VCaP (cell line): ENCODE measurements at regions not wholly inside any gene's neighbourhood (a gene's known extent, or its start where the extent isn't known, plus 50 kb on each side); places are given as distances from the start of the nearest gene placed in this dataset.

Experiments used
- H3K27ac ChIP-seq: fragments of 450-650 bp; 2 replicates; pipeline ENCODE4 v1.5.1; 2017
- CTCF ChIP-seq: fragments of 450-650 bp; conservative IDR thresholded peaks from 2 replicates; pipeline ENCODE4 v1.5.1; 2017; ENCODE audit warnings: mild to moderate bottlenecking, moderate library complexity

- no peak for TF ChIP-seq CTCF
- no peak overlapping the region for H3K27ac ChIP-seq
These were observed 59.7 kb upstream of the LMO1 start for GRCh38 chr11:8323161-8323935.

GRCh38 chr11:8321876-8322275 lies 58.2 kb upstream of the LMO1 start:
- H3K27ac ChIP-seq, result no peak overlapping the region
- TF ChIP-seq CTCF, result no peak

GRCh38 chr11:8320076-8320475 lies 56.4 kb upstream of the LMO1 start:
- no peak for TF ChIP-seq CTCF

GRCh38 chr11:8318536-8318935 lies 54.9 kb upstream of the LMO1 start:
- no peak for TF ChIP-seq CTCF
- no peak overlapping the region for H3K27ac ChIP-seq

More at GRCh38 chr11:8320076-8320475, 56.4 kb upstream of the LMO1 start:
- H3K27ac ChIP-seq, result no peak overlapping the region

GRCh38 chr11:8317159-8317558 lies 53.5 kb upstream of the LMO1 start:
- TF ChIP-seq CTCF, result no peak
- H3K27ac ChIP-seq, result no peak overlapping the region

GRCh38 chr11:8315954-8316353 lies 52.3 kb upstream of the LMO1 start:
- TF ChIP-seq CTCF, result no peak
- H3K27ac ChIP-seq, result no peak overlapping the region

- no peak for TF ChIP-seq CTCF
- no peak overlapping the region for H3K27ac ChIP-seq
These were observed 51.8 kb upstream of the LMO1 start for GRCh38 chr11:8315463-8315862.
